ENCODE measurements at regions not wholly inside any gene's neighbourhood (a gene's known extent, or its start where the extent isn't known, plus 50 kb on each side); places are given as distances from the start of the nearest gene placed in this dataset.
"Not testable (repeated sequence)": the region's sequence is repeated elsewhere in the genome, so short reads cannot be mapped to it uniquely, and the experiment has no call there.

- no peak for DNase-seq
These were observed 170.8 kb upstream of the ZNF217 start for GRCh38 chr20:53764415-53764800.

- DNase-seq = peak; percentile 94
These were observed 170.2 kb upstream of the ZNF217 start for GRCh38 chr20:53763707-53764414.

GRCh38 chr20:53762423-53762798 is 168.8 kb upstream of the ZNF217 start:
- not testable (repeated sequence) for DNase-seq

GRCh38 chr20:53760025-53760441 is 166.4 kb upstream of the ZNF217 start:
- no peak for DNase-seq

- peak; percentile 18 for DNase-seq
These were observed 163.9 kb upstream of the ZNF217 start for GRCh38 chr20:53757472-53757913.

GRCh38 chr20:53755733-53756531 is 162.3 kb upstream of the ZNF217 start:
- no peak for DNase-seq

GRCh38 chr20:53753880-53754459 is 160.3 kb upstream of the ZNF217 start:
- no peak for DNase-seq

- DNase-seq = no peak
These were observed 159.6 kb upstream of the ZNF217 start for GRCh38 chr20:53752971-53753879.

- no peak for DNase-seq
These were observed 158.9 kb upstream of the ZNF217 start for GRCh38 chr20:53752583-53752970.

GRCh38 chr20:53751620-53752318 is 158.1 kb upstream of the ZNF217 start:
- no peak for DNase-seq

- DNase-seq = peak; percentile 66
These were observed 157.4 kb upstream of the ZNF217 start for GRCh38 chr20:53750827-53751619.

GRCh38 chr20:53749499-53749898 is 155.9 kb upstream of the ZNF217 start:
- no peak for DNase-seq

GRCh38 chr20:53748821-53749421 is 155.3 kb upstream of the ZNF217 start:
- no peak for DNase-seq

- DNase-seq = no peak
These were observed 154.5 kb upstream of the ZNF217 start for GRCh38 chr20:53748176-53748575.

GRCh38 chr20:53743607-53744260 is 150.1 kb upstream of the ZNF217 start:
- DNase-seq = no peak

- DNase-seq = no peak
These were observed 149.0 kb upstream of the ZNF217 start for GRCh38 chr20:53742685-53743081.

GRCh38 chr20:53741726-53742028 is 148.0 kb upstream of the ZNF217 start:
- no peak for DNase-seq

- DNase-seq = no peak
These were observed 146.5 kb upstream of the ZNF217 start for GRCh38 chr20:53739799-53740785.
